ENCODE measurements at regions not wholly inside any gene's neighbourhood (a gene's known extent, or its start where the extent isn't known, plus 50 kb on each side); places are given as distances from the start of the nearest gene placed in this dataset. TPM values are rescaled to one million over a fixed set of nuclear protein-coding genes. Genes with fewer than 3 reads are reported as not detected.
A peak's percentile ranks its signal among the peaks of the same experiment; 100 is the strongest.

DNA sequence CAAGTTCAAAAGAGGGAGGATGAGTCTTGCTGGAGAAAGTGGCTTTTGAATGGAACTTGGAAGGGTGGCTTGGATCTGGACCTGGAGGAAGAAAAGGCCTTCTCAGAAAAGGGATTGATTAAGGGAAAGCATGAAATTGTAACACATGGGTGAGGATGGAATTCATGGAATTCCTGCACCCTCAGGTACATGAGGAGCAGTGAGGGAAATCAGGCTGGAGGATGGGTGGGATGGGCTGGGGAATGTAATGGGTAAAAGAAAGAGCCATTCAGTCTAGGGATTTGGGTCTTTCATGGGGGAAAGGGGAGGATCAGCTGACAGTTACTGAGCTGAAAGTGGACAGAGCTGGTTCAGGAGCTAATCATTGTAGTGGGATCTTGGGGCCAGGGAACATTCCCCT is 51.2 kb upstream of the HAAO start:
- H3K4me2 ChIP-seq (ENCODE audit: unreplicated experiment), result no peak overlapping the region
- DNase-seq, result no peak
- H3K9me2 ChIP-seq (ENCODE audit: insufficient read depth), result no peaks in the 10 kb centered on the region
- H2AFZ ChIP-seq, result no peak overlapping the region
- no peaks in the 10 kb centered on the region for H3K27me3 ChIP-seq (replicated peaks; ENCODE audit: insufficient read depth)
- H3F3A ChIP-seq (ENCODE audit: insufficient read depth), result peaks cover 8% of the 10 kb centered on the region; the same call in 1 of the 2 replicates
- H3K36me3 ChIP-seq (ENCODE audit: low read depth), result no peaks in the 10 kb centered on the region
- in situ Hi-C loops (cut with MboI), result loop anchor here (10.0 kb wide), 1 partner anchor 391 kb away; no protein-coding TSS in a partner anchor
- H3K4me1 ChIP-seq (ENCODE audit: insufficient read depth), result peaks cover 29% of the 10 kb centered on the region
- H3K9me3 ChIP-seq (ENCODE audit: low read depth), result no peaks in the 10 kb centered on the region
- no peaks in the 10 kb centered on the region for H3K79me2 ChIP-seq (ENCODE audit: insufficient read depth)
- TF ChIP-seq EZH2 (IDR thresholded peaks at IDR 0.05; ENCODE audit: insufficient read depth, poor library complexity, severe bottlenecking), result no peak
- TF ChIP-seq EZH2phosphoT487 (IDR thresholded peaks at IDR 0.05; ENCODE audit: insufficient read depth, low read depth), result no peak
- H4K20me1 ChIP-seq (ENCODE audit: insufficient read depth), result no peaks in the 10 kb centered on the region
- no peak overlapping the region for H3K27ac ChIP-seq
- H3K9ac ChIP-seq, result no peak overlapping the region
- H3K4me3 ChIP-seq, result no peak overlapping the region

DNA sequence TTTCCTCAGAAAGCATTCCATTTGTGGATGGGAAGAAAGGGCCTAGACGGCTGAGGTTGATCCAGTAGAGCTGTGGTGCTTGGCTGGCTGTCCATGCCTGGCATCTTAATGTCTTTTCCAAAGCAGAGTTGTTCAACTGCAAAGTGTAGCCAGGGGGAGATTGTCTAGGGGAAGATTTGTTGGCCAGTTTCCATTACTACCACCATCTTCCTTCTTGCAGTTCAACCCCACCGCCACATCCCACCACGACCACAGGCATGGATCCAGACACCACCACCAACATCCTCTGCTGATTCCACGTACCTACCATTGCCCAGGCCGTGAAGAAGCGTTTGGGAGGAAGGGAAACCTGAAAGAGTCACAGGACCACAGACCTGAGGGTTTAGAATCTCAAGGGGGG is 50.7 kb upstream of the HAAO start:
- WGBS, 2 experiments (ENCODE audit: low coverage in 1 of 2, low lambda C conversion rate in 2 of 2, missing lambda C conversion rate in 2 of 2), result 74 to 77% methylated on average over 6 of the region's 6 CpGs
- H3K9me2 ChIP-seq (ENCODE audit: insufficient read depth), result no peaks in the 10 kb centered on the region
- H3K4me1 ChIP-seq (ENCODE audit: insufficient read depth), result peaks cover 29% of the 10 kb centered on the region
- no peak for DNase-seq
- no peaks in the 10 kb centered on the region for H3K9me3 ChIP-seq (ENCODE audit: low read depth)
- H3K27ac ChIP-seq, result no peak overlapping the region
- H3K79me2 ChIP-seq (ENCODE audit: insufficient read depth), result no peaks in the 10 kb centered on the region
- in situ Hi-C loops (cut with MboI), result loop anchor here (10.0 kb wide), 1 partner anchor 392 kb away; no protein-coding TSS in a partner anchor
- H3F3A ChIP-seq (ENCODE audit: insufficient read depth), result peaks cover 8% of the 10 kb centered on the region; the same call in 1 of the 2 replicates
- H2AFZ ChIP-seq, result no peak overlapping the region
- no peak for TF ChIP-seq EZH2 (IDR thresholded peaks at IDR 0.05; ENCODE audit: insufficient read depth, poor library complexity, severe bottlenecking)
- no peak for TF ChIP-seq EZH2phosphoT487 (IDR thresholded peaks at IDR 0.05; ENCODE audit: insufficient read depth, low read depth)
- no peak overlapping the region for H3K4me3 ChIP-seq
- H3K9ac ChIP-seq, result no peak overlapping the region
- no peak overlapping the region for H3K4me2 ChIP-seq (ENCODE audit: unreplicated experiment)
- no peaks in the 10 kb centered on the region for H3K27me3 ChIP-seq (replicated peaks; ENCODE audit: insufficient read depth)
- no peaks in the 10 kb centered on the region for H4K20me1 ChIP-seq (ENCODE audit: insufficient read depth)
- no peaks in the 10 kb centered on the region for H3K36me3 ChIP-seq (ENCODE audit: low read depth)

DNA sequence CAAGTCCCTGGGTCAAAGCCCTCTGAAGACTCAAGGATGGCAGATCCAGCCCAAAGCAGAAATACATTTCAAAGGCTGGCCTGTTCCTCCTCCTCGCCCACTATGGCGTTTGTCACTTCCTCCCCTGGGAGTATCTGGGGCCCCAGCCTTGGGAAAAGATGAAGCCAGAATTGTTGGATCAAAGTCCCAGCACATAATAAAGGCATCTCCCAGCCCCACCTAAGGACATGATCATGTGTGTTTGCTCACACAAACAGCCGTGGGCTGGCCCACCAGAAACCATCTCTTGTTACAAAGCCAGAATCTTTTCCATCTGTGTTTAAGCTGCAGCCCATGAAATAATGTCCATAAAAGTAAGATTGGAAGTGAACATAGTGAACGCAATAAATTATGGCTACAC is 50.1 kb upstream of the HAAO start:
- TF ChIP-seq EZH2 (IDR thresholded peaks at IDR 0.05; ENCODE audit: insufficient read depth, poor library complexity, severe bottlenecking), result no peak
- no peak for TF ChIP-seq EZH2phosphoT487 (IDR thresholded peaks at IDR 0.05; ENCODE audit: insufficient read depth, low read depth)
- no peaks in the 10 kb centered on the region for H3K9me2 ChIP-seq (ENCODE audit: insufficient read depth)
- H4K20me1 ChIP-seq (ENCODE audit: insufficient read depth), result no peaks in the 10 kb centered on the region
- H3K9ac ChIP-seq, result no peak overlapping the region
- H3K4me1 ChIP-seq (ENCODE audit: insufficient read depth), result peaks cover 29% of the 10 kb centered on the region
- in situ Hi-C loops (cut with MboI), result loop anchor here (10.0 kb wide), 1 partner anchor 392 kb away; no protein-coding TSS in a partner anchor
- peaks cover 10% of the 10 kb centered on the region for H3F3A ChIP-seq (ENCODE audit: insufficient read depth)
- no peak overlapping the region for H3K4me3 ChIP-seq
- H3K27ac ChIP-seq, result no peak overlapping the region
- H3K79me2 ChIP-seq (ENCODE audit: insufficient read depth), result no peaks in the 10 kb centered on the region
- no peaks in the 10 kb centered on the region for H3K9me3 ChIP-seq (ENCODE audit: low read depth)
- 32% methylated on average over 4 of the region's 4 CpGs for WGBS, 2 experiments (ENCODE audit: low coverage in 1 of 2, low lambda C conversion rate in 2 of 2, missing lambda C conversion rate in 2 of 2)
- no peaks in the 10 kb centered on the region for H3K36me3 ChIP-seq (ENCODE audit: low read depth)
- H3K27me3 ChIP-seq (replicated peaks; ENCODE audit: insufficient read depth), result no peaks in the 10 kb centered on the region
- DNase-seq, result peak; percentile 53
- H2AFZ ChIP-seq, result peak overlapping the region; percentile 39; the same call in 1 of the 2 replicates
- H3K4me2 ChIP-seq (ENCODE audit: unreplicated experiment), result peak overlapping the region; percentile 18

Small RNAs in the stretch of these regions (small RNA-seq; reads per million reads assigned to genes)
- gene RNU6-242P (ENCODE audit: low read depth, low replicate concordance), result not detected
